GM21737 (cell line): ENCODE measurements at regions not wholly inside any gene's neighbourhood (a gene's known extent, or its start where the extent isn't known, plus 50 kb on each side); places are given as distances from the start of the nearest gene placed in this dataset.

Source experiments
- ATAC-seq: cut with Tn5 transposase; IDR thresholded peaks from one replicate; pipeline ENCODE4 v1.9.1; 2021; ENCODE audit warnings: mild to moderate bottlenecking, moderate library complexity; ENCODE audit not compliant: unreplicated experiment

- ATAC-seq = no peak
These were observed 54.6 kb downstream of the ARL4A start for GRCh38 chr7:12741951-12742575.

GRCh38 chr7:12746211-12746610 lies 58.8 kb downstream of the ARL4A start:
- ATAC-seq = no peak

- ATAC-seq = no peak
These were observed 60.4 kb downstream of the ARL4A start for GRCh38 chr7:12747687-12748306.

GRCh38 chr7:12749069-12749468 lies 61.6 kb downstream of the ARL4A start:
- no peak for ATAC-seq

GRCh38 chr7:12749746-12750145 lies 62.3 kb downstream of the ARL4A start:
- ATAC-seq = no peak

GRCh38 chr7:12751764-12752163 lies 64.3 kb downstream of the ARL4A start:
- no peak for ATAC-seq

GRCh38 chr7:12754179-12754578 lies 66.7 kb downstream of the ARL4A start:
- ATAC-seq = no peak

- no peak for ATAC-seq
These were observed 69.4 kb downstream of the ARL4A start for GRCh38 chr7:12756821-12757220.

- ATAC-seq = no peak
These were observed 70.0 kb downstream of the ARL4A start for GRCh38 chr7:12757443-12757842.

- ATAC-seq = no peak
These were observed 71.7 kb downstream of the ARL4A start for GRCh38 chr7:12759151-12759550.

GRCh38 chr7:12761111-12761510 lies 73.7 kb downstream of the ARL4A start:
- ATAC-seq = no peak

GRCh38 chr7:12761691-12762090 lies 74.3 kb downstream of the ARL4A start:
- no peak for ATAC-seq

GRCh38 chr7:12764458-12764891 lies 77.0 kb downstream of the ARL4A start:
- no peak for ATAC-seq

- ATAC-seq = no peak
These were observed 78.1 kb downstream of the ARL4A start for GRCh38 chr7:12765431-12766100.

- ATAC-seq = no peak
These were observed 79.0 kb downstream of the ARL4A start for GRCh38 chr7:12766416-12766815.

- no peak for ATAC-seq
These were observed 81.5 kb downstream of the ARL4A start for GRCh38 chr7:12768948-12769347.

- ATAC-seq = no peak
These were observed 82.0 kb downstream of the ARL4A start for GRCh38 chr7:12769444-12769843.

- no peak for ATAC-seq
These were observed 83.0 kb downstream of the ARL4A start for GRCh38 chr7:12770227-12770975.

- ATAC-seq = no peak
These were observed 84.0 kb downstream of the ARL4A start for GRCh38 chr7:12771378-12771877.

GRCh38 chr7:12772768-12773167 lies 85.3 kb downstream of the ARL4A start:
- no peak for ATAC-seq

- ATAC-seq = no peak
These were observed 89.8 kb downstream of the ARL4A start for GRCh38 chr7:12777257-12777656.
